ENCODE measurements at regions not wholly inside any gene's neighbourhood (a gene's known extent, or its start where the extent isn't known, plus 50 kb on each side); places are given as distances from the start of the nearest gene placed in this dataset.

DNA sequence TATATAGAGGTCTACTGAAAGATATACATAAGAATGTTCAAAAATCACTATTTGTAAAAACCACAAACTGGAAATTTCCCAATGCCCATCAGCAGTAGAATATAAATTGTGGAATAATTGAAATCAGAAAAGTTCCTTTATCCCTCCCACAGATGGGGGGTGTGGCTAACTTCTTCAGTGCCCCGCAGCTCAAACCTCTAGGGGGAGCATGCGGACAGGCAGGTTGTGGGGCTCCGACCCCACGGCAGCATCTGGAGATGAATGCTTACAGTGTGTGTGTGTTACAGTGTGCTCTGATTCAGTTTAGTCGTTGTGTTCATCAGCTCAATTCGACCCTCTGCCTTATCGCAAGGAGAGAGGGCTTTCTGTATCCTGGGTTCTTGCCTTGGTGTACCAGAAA is 262.1 kb upstream of the LRRC7 start:
- FAIRE-seq (no peak), DNase-seq (ENCODE audit: low spot score) (no peak)

DNA sequence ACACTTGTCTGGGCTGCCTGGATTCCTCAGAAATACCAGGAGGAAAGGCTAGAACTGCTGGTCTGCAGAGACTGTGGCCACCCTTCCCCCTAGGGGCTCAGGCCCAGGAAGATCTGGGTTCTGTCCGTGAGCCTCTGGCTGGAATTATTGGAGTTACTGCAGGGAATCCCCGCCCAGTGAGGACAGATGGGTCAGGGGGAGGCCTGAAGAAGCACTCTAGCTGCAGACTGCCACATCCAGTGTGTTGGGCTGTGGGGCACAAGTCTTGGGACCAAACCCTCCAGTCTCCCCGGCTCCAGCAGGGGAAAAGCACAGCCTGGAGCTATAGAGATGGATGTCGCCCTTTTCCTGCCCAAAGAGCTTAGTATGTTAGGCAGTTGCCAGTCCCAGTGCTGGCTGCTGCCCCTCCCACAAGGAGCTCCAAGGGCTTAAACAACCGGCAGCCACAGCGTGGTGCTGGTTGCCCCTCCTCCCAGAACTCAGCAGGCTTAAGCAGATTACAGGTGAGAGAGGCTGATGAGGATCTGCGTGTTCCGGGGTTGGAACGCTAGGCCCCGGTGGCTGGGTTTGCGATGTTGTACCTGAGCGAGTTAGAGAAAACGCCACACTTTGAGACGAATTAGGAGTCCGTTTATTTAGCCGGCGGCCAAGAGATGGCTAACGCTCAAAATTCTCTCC is 255.5 kb upstream of the LRRC7 start:
- DNase-seq (ENCODE audit: low spot score), result no peak
- no peak for FAIRE-seq

DNA sequence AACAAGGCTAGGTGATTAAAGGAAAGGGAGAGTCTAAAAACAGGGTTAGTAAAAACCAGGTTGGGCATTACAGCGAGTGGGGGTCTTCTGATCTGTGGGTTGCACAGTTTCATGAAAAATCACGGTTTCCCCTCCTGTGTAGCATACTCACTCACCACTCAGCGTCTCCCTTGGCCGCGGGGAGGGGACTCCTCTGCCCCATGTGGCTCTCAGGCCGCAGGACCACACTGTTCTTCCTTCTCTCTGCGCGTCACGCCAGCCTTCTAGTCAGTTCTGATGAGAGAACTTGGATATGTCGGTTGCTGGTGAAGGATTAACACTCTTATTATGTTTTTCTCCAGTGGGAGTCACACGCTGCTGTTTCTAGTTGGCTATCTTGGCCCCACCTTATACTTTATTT is 254.6 kb upstream of the LRRC7 start:
- no peak for FAIRE-seq
- DNase-seq (ENCODE audit: low spot score), result no peak

DNA sequence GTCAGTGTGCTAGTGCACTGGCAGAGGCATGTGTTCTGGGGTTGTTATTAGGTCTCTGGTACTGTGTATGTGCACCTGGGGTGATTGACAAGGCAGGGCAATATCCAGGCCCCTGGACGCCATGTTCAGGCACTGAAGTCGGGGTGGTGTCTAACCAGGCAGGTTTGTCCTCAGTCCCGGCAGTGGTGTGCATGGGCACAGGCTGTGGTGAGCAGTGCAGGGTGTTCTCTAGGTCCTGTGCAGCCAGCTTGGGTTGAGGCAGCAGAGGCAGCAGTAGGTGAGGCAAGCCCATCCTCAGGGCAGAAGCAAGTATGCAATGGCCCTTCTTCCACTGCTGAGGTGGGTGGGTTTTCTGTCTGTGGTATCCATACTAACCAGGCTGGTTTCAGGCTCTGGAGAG is 252.3 kb upstream of the LRRC7 start:
- no peak for DNase-seq (ENCODE audit: low spot score)
- no peak for FAIRE-seq

DNA sequence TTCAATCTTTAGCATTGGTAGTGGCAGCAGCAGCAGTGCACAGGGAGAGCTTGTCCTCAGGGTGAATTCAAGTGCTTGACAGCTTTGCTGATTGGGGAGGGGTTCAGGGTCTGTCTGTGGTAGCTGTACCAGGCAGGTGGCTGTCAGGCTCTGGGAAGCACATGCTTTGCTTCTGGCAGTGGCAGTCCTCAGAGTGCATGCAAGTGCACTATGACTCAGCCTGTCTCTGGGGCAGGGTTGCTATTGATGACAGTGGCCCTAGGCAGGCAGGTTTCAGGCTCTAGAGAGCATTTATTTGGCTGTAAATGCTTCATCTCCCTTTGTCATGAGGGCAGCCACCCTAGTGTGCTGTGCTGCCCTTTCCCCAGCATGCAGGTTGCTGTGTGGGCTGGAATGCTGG is 251.9 kb upstream of the LRRC7 start:
- no peak for DNase-seq (ENCODE audit: low spot score)
- FAIRE-seq, result no peak

DNA sequence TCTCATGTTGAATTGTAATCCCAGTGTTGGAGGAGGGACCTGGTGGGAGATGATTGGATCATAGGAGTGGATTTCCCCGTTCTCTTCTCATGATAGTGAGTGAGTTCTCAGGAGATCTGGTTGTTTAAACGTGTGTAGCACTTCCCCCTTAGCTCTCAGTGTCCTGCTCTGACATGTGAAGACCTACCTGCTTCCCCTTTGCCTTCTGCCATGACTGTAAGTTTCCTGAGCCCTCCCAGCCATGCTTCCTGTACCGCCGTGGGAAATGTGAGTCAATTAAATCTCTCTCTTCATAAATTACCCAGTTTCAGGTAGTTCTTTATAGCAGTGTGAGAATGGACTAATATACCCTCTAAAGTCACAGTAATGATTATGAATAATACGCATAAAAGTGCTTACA is 248.4 kb upstream of the LRRC7 start:
- FAIRE-seq (no peak), DNase-seq (ENCODE audit: low spot score) (no peak)

DNA sequence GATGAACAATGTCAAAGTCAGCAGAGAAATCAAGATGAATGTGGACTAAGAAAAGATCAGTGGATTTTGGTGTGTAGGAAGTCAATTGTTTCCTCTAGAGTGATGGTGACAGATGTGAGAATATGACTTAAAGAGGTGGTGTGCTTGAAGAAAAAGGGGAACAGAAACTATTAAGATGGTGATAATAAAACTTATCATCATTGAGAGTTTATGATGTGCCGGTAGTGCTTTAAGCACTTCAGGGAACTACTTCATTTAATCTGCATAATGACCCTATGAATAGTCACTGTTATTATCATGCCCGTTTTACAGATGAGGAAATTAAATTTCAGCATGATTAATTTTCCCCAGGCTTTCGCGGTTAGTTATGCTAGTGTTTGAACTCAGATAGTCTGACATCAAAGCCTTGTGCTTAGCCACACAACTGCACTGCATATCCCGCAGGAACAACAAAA is 246.9 kb upstream of the LRRC7 start:
- FAIRE-seq (no peak), DNase-seq (ENCODE audit: low spot score) (no peak)

DNA sequence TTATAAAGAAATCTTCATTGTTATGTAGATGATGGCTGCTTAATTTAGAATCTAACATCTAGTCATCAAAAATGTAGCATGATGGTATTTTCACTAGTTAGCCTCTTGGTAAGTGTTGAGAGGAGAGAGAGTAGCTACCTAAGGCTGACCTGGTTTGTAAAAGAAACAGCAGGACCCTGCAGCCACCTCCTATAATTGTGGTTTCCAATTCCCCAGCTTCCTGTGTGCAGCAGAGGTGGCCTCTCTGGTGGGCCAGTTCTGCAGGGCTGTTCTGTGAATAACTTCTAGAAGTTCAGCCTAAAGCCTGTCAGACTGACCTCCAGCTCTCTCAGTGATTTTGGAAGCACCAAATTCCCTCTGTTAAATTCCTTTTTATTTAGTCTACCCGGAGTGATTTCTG is 246.4 kb upstream of the LRRC7 start:
- FAIRE-seq (no peak), DNase-seq (ENCODE audit: low spot score) (no peak)

DNA sequence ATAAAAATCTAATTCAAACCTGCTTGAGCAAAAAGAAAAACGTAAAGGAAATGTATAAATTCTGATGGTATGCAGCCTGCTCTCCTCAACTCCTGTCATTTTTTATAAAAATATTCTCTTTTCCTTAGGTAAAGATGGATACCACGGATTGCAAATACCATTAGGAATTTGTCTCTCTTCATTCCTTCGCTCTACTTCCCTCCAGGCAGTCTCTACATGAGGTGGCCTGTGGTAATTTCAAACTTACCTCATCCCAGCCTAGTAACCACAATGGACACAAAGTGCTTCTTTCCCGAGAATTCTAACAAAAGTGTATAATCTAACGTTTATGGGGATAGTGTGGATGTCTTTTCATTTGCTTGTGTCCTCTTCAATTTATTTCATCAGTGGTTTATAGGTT is 239.5 kb upstream of the LRRC7 start:
- DNase-seq (ENCODE audit: low spot score), result no peak
- no peak for FAIRE-seq

DNA sequence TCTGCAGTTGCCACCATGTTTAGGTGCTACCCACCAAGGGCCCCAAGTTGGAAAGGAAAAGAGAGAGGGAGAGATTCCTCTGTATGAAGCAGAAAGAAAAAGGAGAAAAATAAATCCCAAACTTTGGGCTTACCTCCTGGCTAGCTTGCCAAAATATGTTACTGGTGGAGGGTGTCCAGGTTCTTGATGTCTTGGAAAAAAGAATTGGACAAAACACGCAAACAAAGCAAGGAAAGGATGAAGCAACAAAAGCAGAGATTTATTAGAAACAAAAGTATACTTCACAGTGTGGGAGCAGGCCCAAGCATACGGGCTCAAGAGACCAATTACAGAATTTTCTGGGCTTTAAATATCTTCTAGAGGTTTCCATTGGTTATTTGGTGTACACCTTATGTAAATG is 204.5 kb upstream of the LRRC7 start:
- DNase-seq (ENCODE audit: low spot score) (no peak), FAIRE-seq (no peak)

DNA sequence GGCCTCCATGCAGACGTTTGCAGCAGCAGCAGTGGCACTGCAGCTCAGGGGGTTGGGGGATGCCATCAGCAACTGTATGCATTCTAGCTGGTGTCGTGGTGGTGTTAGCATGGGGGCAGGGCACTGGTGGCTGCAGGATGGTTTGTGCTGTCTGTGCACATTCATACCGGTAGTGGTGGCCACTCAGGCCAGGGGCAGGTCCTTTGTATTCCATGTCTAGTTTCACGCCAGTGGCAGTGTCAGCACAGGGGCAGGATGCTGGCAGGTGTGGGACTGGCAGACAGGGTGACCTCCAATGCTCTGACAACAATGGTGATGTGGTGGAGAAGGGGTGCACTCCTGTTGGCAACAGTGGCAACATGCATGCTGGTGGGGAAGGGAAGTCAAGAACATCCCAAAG is 194.2 kb upstream of the LRRC7 start:
- FAIRE-seq (no peak), DNase-seq (ENCODE audit: low spot score) (no peak)

DNA sequence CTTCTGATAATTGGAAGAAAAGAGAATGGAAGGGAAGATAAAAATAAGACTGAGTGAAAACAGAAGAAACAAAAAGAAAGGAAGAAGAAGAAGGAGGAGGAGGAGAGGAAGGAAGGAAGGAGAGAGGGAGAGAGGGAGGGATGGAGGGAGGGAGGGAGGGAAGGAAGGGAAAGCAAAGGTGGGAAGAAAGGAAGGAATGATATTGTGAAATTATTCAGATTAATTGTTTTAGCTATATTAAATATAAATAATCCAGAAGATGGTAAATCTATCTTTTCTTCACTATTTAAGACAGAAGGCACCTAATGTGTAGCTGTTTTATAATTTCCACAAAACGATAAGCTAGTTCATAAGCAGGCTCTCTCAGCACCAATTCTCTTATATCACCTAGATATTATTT is 191.3 kb upstream of the LRRC7 start:
- DNase-seq (ENCODE audit: low spot score) (no peak), FAIRE-seq (no peak)

DNA sequence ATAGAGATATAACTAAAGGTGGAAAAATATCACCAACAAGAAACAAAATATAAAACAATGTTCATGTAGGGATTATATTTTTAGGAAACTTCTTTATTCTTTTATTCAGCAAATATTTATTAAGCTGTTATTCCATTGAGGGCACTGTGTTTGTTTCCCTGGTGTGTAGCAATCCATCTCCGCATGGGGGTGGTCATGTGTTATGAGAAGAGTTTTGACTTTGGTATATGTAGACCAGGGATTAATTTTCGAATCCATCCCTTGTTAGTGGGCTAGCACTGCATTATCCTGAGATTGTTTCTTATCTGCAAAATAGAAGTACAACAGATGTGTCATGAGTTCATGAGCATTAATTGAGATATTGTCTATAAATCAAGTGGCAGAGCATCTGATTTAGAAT is 190.2 kb upstream of the LRRC7 start:
- FAIRE-seq (no peak), DNase-seq (ENCODE audit: low spot score) (no peak)

DNA sequence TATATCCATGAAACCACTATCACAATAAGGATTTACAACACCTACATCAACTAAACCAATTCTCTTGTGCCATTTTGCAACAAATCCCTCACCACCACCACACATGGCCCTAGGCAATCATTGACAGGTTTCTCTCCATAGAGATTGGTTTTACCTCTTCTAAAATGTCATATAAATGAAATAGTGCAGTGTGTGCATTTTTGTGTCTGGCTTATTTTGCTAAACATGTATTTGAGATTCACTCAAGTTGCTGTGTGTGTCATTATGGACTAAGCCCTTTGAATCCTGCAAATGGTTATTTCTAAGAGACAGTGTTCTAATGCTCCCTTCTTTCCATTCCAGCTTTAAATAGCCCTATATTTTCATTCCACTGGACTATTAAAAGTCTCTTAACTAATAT is 179.7 kb upstream of the LRRC7 start:
- FAIRE-seq, result no peak
- DNase-seq (ENCODE audit: low spot score), result no peak

DNA sequence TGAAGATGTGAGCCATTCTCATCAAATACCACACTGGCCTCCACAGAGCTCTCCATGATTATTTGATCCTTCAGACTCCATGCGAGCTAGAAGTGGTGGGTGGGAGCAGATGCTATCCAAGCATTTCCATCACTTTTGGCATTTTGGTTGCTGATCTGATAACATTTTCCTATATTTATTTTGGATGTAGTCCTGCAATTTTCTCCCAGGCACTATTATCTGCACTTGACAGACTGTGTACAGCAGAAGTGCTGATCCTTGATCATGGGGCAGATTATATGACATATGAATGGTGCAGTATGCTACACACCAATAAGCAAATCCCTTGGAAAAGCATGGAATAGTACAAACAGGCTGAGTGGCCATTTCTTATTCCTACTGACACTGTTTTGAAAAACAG is 167.6 kb upstream of the LRRC7 start:
- DNase-seq (ENCODE audit: low spot score) (no peak), FAIRE-seq (no peak)

DNA sequence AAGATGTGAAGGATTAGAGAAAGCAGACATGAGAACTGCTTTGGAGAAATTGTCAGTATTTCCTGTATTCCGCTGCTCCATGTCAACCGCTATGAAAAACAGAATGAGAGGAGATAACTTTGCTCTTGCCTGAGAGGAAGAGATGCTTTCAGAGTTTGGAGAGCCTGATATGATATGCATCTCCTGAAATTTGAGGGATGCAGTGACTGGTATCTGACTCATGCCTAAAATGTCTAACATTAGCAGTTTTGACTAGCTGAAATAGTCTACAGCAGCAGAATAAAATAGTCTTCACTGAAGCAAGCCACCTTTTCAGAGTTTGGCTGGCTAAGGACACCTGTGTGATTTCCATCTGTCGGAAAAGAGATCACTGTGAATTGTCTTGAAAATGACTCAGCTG is 165.8 kb upstream of the LRRC7 start:
- no peak for FAIRE-seq

DNA sequence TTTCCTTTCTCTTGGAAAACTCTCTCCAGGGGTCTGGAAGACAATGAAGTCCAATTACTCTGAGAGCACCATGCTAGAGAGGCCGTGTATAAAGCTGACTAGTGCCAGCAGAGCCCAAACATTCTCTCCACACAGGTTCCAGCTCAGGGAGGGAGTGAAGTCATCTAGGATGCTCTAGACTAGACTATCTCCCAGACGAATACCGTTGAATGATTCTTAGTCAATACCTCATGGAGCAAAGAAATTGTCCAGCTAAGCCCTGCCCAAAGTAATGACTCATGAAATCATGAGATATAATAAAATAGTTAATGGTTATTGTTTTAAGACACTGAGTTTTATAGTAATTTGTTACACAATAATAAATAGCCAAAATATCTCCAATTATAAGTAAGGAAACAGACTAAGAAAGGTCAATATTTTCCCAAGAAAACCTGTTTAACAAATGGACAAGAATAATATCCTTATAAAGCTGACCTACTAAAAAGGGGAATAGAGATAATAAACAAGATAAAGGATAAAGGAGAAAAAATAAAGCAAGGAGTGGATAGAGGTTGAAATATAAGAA is 163.9 kb upstream of the LRRC7 start:
- DNase-seq (ENCODE audit: low spot score) (no peak), FAIRE-seq (no peak)

More for the DNA sequence above, 165.8 kb upstream of the LRRC7 start:
- no peak for DNase-seq (ENCODE audit: low spot score)

DNA sequence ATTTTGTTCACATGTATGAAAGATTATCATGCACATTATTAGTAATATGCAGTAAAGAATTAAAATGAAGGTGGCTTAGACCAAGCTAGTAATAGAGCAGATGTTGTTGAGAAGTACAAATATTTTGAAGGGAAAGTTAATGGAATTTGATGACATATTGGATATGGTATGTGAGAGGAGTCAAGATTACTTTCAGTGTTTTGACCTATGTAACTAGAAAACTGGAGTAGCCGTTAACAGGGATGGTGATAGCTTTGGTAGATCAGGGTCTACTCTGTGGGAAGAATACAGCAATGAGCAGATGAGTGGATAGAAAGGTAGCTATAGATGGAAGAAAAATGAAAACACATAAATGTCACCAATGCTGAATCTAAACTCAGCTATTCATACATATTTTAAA is 163.2 kb upstream of the LRRC7 start:
- FAIRE-seq, result no peak
- no peak for DNase-seq (ENCODE audit: low spot score)

DNA sequence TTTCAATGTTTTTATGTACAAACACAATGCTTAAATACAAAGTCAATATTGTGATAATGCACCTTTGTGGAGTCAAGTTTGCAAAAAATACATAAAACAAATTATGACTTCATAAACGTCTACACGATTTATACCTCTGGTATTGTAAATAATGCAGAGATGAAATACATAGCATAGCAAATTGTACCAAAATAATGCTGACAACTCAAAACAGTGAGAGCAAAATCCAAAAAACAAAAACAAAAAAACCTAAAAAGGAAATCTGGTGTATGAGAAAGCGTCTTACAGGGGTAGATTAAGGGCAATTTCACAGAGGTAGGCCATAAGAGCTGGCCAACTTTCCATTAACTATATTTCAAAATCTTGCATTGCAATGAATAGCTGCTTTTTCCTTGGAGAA is 161.5 kb upstream of the LRRC7 start:
- no peak for FAIRE-seq
- no peak for DNase-seq (ENCODE audit: low spot score)

DNA sequence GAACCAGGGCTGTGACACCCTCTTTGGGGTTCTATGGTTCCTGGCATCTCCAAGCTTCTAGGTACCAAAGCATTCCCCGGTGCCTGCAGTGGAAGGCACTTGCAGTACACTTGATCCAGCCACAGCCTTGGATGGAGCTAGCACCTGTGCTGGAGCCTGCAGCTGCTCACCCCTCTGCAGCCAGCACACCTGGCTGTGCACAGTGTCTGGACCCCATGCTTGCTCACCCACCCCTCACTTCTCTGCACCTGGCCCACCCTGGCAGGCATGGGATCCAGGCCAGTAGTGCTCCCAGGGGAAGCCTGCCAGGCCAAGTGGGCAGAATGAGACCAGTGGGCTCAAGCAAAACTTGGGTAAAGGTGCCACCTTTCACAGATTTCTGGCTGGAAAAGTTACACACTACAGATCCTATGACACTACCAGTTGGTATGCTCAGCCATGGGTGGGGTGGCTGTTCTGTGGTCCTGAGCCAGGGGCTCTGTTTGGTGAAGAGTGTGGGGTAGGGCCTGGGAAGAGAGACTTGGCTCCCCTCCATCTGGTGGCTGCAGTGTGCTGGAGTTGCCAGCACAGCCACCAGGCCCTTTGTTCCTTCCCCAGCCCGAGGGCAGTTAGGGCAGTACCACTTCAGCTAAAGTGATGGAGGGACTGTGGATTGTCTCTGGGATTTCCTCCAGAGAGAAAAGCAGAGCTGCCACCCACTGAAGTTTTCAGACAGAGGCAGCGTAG is 157.8 kb upstream of the LRRC7 start:
- DNase-seq (ENCODE audit: low spot score), result no peak
- no peak for FAIRE-seq

DNA sequence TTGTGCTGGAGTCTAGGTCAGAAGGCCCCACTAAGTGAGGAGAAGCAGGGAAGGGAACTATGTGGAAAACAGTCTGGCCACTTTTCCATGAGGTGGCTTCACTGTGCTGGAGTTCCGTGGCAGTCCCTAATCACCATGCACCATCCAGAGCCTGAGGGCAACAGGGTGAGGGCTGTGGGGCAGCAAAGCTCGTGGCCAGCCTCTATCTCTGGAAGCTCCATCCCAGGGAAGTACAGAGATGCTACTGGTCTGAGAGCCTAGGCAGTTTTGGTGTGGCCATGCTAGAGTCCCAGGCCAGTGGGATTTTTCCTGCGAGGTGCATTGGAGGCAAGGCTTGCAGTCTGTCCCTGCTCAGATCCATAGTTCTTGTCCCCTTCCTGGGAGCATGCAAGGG is 157.3 kb upstream of the LRRC7 start:
- FAIRE-seq (no peak), DNase-seq (ENCODE audit: low spot score) (no peak)

DNA sequence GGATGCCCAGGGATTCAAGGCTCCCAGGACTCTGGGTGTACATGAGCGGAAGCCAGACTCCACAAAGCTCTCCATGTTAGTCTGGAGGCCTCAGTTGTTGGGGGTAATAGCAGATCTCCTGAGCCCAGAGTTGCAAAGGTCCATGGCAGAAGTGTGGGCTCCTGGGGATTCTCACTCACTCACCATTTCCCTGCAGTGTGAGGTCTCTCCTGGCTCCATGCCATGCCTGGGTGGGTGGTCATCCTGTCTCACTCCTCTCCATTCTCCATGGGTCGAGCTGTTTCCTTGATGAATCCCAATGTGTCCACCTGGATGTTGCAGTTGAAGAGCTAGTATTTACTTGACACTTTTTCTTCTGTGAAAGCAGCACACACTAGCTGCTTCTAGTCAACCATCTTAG is 156.8 kb upstream of the LRRC7 start:
- DNase-seq (ENCODE audit: low spot score) (no peak), FAIRE-seq (no peak)

DNA sequence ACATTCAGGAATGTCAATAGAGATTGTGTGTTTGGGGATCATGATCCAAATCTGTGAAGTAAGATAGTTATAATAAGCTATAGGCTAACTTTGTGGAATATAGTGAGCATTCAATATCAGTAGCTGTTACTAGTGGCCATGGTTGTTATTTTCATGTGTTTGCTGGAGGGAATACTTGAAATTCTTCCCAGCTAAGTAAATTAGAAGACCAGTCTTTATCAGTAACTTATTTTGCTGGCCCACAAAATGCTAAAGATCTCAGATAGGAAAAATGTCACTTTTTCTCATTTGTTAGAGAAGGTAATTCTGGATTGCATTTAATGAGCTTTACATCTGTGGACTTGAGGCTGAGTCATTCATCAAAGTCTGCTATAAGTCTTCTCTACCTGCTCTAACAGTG is 156.1 kb upstream of the LRRC7 start:
- no peak for FAIRE-seq

More for the DNA sequence above, 156.1 kb upstream of the LRRC7 start:
- no peak for DNase-seq (ENCODE audit: low spot score)
